DOHH2 (cell line): ENCODE measurements at regions not wholly inside any gene's neighbourhood (a gene's known extent, or its start where the extent isn't known, plus 50 kb on each side); places are given as distances from the start of the nearest gene placed in this dataset.

Experiments
- EZH2phosphoT487 ChIP-seq: fragments of 200-600 bp; sonication (generic); IDR thresholded peaks from 2 replicates; pipeline ENCODE4 v1.6.1; 2017; ENCODE audit warnings: borderline replicate concordance, mild to moderate bottlenecking, antibody characterized with exemption, low read length, moderate library complexity, mixed read lengths
- TF ChIP-seq, protein P1 (sequence below): fragments of 200-600 bp; sonication (generic); IDR thresholded peaks from one replicate; pipeline ENCODE4 v1.5.1; 2014; ENCODE audit warnings: antibody characterized with exemption, mild to moderate bottlenecking, low read depth, low read length; ENCODE audit not compliant: poor library complexity, severe bottlenecking

DNA sequence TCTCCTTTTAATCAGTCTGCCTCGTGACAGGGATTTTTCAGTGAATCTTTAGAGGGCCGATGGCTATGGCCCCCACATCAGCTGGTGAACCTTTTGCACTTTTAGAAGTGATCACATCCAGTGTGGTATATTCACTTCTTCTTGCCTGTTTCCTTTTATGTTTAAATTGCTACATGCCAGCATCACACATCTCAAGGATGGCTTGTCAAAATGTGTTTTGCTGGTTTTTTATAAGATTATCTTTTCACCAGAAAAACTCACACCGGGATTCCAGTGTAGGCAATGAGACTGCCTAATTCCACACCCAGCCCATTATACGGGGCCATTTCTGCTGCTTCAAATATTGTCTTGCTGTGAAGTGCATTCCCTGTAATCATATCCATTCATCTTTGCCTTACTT is 1151.7 kb upstream of the ADGRL4 start:
- TF ChIP-seq, protein P1, sequence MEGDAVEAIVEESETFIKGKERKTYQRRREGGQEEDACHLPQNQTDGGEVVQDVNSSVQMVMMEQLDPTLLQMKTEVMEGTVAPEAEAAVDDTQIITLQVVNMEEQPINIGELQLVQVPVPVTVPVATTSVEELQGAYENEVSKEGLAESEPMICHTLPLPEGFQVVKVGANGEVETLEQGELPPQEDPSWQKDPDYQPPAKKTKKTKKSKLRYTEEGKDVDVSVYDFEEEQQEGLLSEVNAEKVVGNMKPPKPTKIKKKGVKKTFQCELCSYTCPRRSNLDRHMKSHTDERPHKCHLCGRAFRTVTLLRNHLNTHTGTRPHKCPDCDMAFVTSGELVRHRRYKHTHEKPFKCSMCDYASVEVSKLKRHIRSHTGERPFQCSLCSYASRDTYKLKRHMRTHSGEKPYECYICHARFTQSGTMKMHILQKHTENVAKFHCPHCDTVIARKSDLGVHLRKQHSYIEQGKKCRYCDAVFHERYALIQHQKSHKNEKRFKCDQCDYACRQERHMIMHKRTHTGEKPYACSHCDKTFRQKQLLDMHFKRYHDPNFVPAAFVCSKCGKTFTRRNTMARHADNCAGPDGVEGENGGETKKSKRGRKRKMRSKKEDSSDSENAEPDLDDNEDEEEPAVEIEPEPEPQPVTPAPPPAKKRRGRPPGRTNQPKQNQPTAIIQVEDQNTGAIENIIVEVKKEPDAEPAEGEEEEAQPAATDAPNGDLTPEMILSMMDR = no peak
- no peak for TF ChIP-seq EZH2phosphoT487
